ENCODE measurements at regions not wholly inside any gene's neighbourhood (a gene's known extent, or its start where the extent isn't known, plus 50 kb on each side); places are given as distances from the start of the nearest gene placed in this dataset.

GRCh38 chr12:114287821-114288525 is 118.0 kb downstream of the TBX5 start:
- TF ChIP-seq EZH2 (IDR thresholded peaks at IDR 0.05) (no peak), POLR2AphosphoS5 (IDR thresholded peaks at IDR 0.05; ENCODE audit: borderline replicate concordance, low read depth, low read length) (no peak), FOXP2 (optimal IDR thresholded peaks at IDR 0.05; ENCODE audit: control extremely low read depth, extremely low read length, insufficient read depth) (no peak)

All from SK-N-MC (cell line).